Spinal cord (tissue), 9 donors: ENCODE measurements at regions not wholly inside any gene's neighbourhood (a gene's known extent, or its start where the extent isn't known, plus 50 kb on each side); places are given as distances from the start of the nearest gene placed in this dataset.

ENCODE experiments used
- DNase-seq, 6 donors: peaks; one replicate each; pipeline versions ENCODE4 v3.0.0 to v3.0.0-alpha.2; 2013 to 2015; ENCODE audit warnings: low spot score in 6 of 6, low read depth in 4 of 6
- H3K27ac ChIP-seq: one replicate; pipeline ENCODE4 v1.5.1; 2013; ENCODE audit warnings: low read depth, low read length, control low read depth
- H3K27me3 ChIP-seq: one replicate; pipeline ENCODE4 v1.6.1; 2013; ENCODE audit warnings: low read length; ENCODE audit not compliant: control insufficient read depth, insufficient read depth
- H3K36me3 ChIP-seq: one replicate; pipeline ENCODE4 v1.6.1; 2013; ENCODE audit warnings: low read length; ENCODE audit not compliant: control insufficient read depth, insufficient read depth
- H3K4me1 ChIP-seq: one replicate; pipeline ENCODE4 v1.6.1; 2013; ENCODE audit warnings: low read length; ENCODE audit not compliant: control insufficient read depth, insufficient read depth
- H3K4me3 ChIP-seq: one replicate; pipeline ENCODE4 v1.5.1; 2013; ENCODE audit warnings: low read depth, low read length, control low read depth
- H3K9me3 ChIP-seq: one replicate; pipeline ENCODE4 v1.6.1; 2013; ENCODE audit warnings: low read length; ENCODE audit not compliant: control insufficient read depth, insufficient read depth
- WGBS: methylation state at CpG from one replicate; pipeline ENCODE4 v1.1.5; 2013; ENCODE audit warnings: missing lambda C conversion rate; ENCODE audit not compliant: insufficient coverage; 5-methylcytosine and 5-hydroxymethylcytosine counted together
- donor health status: healthy.

- Histone ChIP-seq H3K9me3 (no peaks in the 10 kb centered on the region), H3K27me3 (peaks cover 3% of the 10 kb centered on the region), H3K4me3 (no peak overlapping the region), H3K27ac (no peak overlapping the region), H3K4me1 (peaks cover 8% of the 10 kb centered on the region), H3K36me3 (no peaks in the 10 kb centered on the region)
- peak in 1 of 6 donors; percentile 54 for DNase-seq
- no CpG with 5 or more reads among the region's 6 CpGs for WGBS
Observed at GRCh38 chr1:83763361-83764095, 235.4 kb downstream of the TTLL7 start.

GRCh38 chr1:83762416-83762815 is 236.5 kb downstream of the TTLL7 start:
- no peaks in the 10 kb centered on the region for H3K36me3 ChIP-seq
- WGBS: no CpG with 5 or more reads among the region's 5 CpGs
- peaks cover 8% of the 10 kb centered on the region for H3K4me1 ChIP-seq
- no peaks in the 10 kb centered on the region for H3K9me3 ChIP-seq
- no peak overlapping the region for H3K27ac ChIP-seq
- no peak overlapping the region for H3K4me3 ChIP-seq
- peak in 1 of 6 donors; percentile 34 for DNase-seq
- peaks cover 3% of the 10 kb centered on the region for H3K27me3 ChIP-seq

DNA sequence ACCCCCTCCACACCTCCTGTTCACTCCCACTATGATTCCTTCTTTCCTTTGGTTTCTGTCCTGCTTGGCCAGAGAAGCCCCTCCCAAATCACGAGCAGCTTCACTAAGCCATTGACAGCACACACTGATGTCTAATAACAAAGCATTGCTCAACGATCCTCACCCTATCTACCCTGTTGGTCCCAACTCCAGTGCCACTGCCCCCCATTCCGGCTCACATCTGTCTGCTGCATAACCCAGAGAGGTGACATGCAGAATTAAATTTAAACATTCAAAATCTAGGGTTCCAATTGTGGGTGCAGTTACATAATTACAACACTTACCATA is 236.9 kb downstream of the TTLL7 start:
- 13% methylated on average over 2 of the region's 3 CpGs for WGBS
- no peaks in the 10 kb centered on the region for H3K9me3 ChIP-seq
- no peaks in the 10 kb centered on the region for H3K36me3 ChIP-seq
- peaks cover 8% of the 10 kb centered on the region for H3K4me1 ChIP-seq
- peaks cover 3% of the 10 kb centered on the region for H3K27me3 ChIP-seq
- H3K27ac ChIP-seq: no peak overlapping the region
- H3K4me3 ChIP-seq: no peak overlapping the region
- peak in 1 of 6 donors; percentile 36 for DNase-seq

DNA sequence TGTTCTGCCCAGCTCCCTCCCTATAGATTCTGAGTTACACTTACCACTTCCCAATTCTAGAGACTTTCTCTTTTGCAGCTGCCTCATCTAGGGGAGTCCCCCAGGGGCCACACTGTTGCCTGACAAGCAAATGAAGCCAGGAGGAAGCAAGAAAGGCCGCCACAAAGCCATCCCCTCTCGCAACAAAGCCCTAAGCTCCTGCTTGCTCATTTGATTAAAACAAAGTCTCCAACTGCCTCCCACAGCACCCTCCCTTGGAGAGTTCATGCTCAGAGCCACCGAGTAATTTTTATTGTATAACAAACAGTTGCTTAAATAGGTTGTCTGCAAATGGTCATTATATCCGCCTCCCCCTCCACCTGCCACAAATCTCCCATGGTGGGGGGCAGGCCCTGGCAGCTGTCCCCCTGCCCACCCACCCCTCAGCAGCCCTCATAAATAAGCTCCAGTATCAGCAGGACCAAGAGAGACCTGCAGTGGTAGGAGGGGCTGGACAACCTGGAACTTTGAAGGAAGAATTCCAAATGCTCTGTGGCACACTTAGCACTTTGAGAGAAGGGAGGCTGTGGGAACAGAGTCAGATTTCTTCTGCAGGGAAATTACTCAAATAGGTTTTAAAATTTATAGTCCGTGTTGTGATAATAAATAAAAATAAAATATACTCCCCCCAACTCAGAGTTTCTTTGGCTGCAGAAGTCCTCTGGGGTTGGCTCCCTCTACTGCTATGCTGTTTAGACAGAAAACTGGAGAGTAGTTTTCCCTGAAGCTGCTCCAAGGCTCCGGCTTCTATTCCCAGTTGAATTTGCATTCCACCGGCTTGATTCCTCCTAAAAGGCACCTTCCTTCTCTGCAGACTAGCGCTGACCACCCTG is 237.5 kb downstream of the TTLL7 start:
- H3K4me3 ChIP-seq: no peak overlapping the region
- DNase-seq: peak in 2 of 6 donors; percentile 37 to 57
- no peak overlapping the region for H3K27ac ChIP-seq
- H3K27me3 ChIP-seq: peaks cover 3% of the 10 kb centered on the region
- H3K36me3 ChIP-seq: no peaks in the 10 kb centered on the region
- 32% methylated on average over 5 of the region's 8 CpGs for WGBS
- H3K9me3 ChIP-seq: no peaks in the 10 kb centered on the region
- peaks cover 8% of the 10 kb centered on the region for H3K4me1 ChIP-seq

- Histone ChIP-seq H3K36me3 (no peaks in the 10 kb centered on the region), H3K27ac (no peak overlapping the region), H3K27me3 (peaks cover 3% of the 10 kb centered on the region), H3K4me3 (no peak overlapping the region), H3K4me1 (peaks cover 8% of the 10 kb centered on the region), H3K9me3 (no peaks in the 10 kb centered on the region)
- 69% methylated on average over 3 of the region's 6 CpGs for WGBS
- DNase-seq: peak in 1 of 6 donors; percentile 38
Observed at GRCh38 chr1:83760226-83761021, 238.5 kb downstream of the TTLL7 start.

DNA sequence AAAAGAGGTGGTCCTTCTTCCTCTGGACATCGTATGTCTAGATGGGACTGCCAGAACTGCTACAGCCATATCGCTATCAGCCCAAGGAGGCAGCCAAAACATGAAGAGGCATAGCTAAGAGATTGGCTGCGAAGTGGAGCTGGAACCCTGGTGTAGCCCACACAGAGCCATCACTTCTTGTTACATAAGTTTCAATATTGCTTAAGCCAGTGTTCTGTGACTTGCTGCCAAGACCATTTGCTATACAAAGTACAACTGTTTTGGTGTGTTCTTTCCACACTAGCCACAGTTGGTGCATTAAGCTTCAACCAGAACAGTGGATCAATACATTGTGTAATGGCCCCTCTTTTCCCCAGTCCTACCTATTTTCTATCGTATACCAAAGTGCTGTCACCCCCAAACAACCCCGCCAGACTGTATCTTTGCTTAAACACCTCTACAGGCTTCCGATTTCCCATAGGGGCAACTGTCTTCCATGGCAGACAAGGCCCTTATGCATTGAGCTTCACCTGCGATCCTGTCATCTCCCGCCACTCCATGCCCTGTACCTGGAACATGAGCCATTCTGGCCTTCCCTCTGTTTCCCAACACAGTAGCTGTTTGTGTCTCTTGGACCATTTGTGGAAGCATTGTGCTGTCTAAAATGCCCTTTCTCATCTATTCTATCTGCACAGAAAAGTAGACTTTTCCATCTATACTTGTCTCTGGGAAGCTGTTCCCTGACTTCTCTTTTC is 241.8 kb downstream of the TTLL7 start:
- 95% methylated on average over 8 of the region's 8 CpGs for WGBS
- no peak overlapping the region for H3K4me3 ChIP-seq
- no peak overlapping the region for H3K27ac ChIP-seq
- H3K36me3 ChIP-seq: no peaks in the 10 kb centered on the region
- no peaks in the 10 kb centered on the region for H3K9me3 ChIP-seq
- H3K4me1 ChIP-seq: peaks cover 8% of the 10 kb centered on the region
- DNase-seq: no peak
- H3K27me3 ChIP-seq: peaks cover 3% of the 10 kb centered on the region

DNA sequence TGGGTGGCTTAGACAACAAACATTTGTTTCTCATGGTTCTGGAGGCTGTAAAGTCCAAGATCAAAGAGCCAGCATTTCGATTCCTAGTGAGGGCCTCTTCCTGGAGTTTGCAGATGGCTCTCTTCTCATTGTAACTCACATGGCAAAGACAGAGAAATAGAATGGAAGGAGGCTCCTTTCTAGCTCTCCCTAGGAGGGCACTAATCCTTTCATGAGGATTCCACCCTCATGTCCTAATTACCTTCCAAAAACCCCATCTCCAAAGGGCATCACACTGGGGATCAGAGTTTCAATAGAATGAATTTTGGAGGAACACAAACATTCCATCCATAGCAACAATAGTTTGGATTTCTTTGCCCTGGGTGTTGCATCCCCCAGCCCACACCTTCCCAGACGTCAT is 247.3 kb downstream of the TTLL7 start:
- Histone ChIP-seq H3K27me3 (no peaks in the 10 kb centered on the region), H3K36me3 (no peaks in the 10 kb centered on the region), H3K27ac (no peak overlapping the region), H3K4me1 (no peaks in the 10 kb centered on the region), H3K9me3 (no peaks in the 10 kb centered on the region), H3K4me3 (no peak overlapping the region)
- DNase-seq: no peak
- 60% methylated on average over 1 of the region's 2 CpGs for WGBS

GRCh38 chr1:83750201-83750600 is 248.7 kb downstream of the TTLL7 start:
- Histone ChIP-seq H3K27me3 (no peaks in the 10 kb centered on the region), H3K4me3 (no peak overlapping the region), H3K27ac (no peak overlapping the region), H3K36me3 (no peaks in the 10 kb centered on the region), H3K9me3 (no peaks in the 10 kb centered on the region), H3K4me1 (no peaks in the 10 kb centered on the region)
- DNase-seq: peak in 1 of 6 donors; percentile 22
- no CpG with 5 or more reads among the region's 1 CpG for WGBS

GRCh38 chr1:83747853-83748482 is 251.0 kb downstream of the TTLL7 start:
- Histone ChIP-seq H3K27ac (no peak overlapping the region), H3K36me3 (no peaks in the 10 kb centered on the region), H3K9me3 (no peaks in the 10 kb centered on the region), H3K27me3 (no peaks in the 10 kb centered on the region), H3K4me3 (no peak overlapping the region), H3K4me1 (no peaks in the 10 kb centered on the region)
- WGBS: 45% methylated on average over 2 of the region's 4 CpGs
- DNase-seq: peak in 1 of 6 donors; percentile 33
